SJSA1 (cell line): ENCODE measurements at regions not wholly inside any gene's neighbourhood (a gene's known extent, or its start where the extent isn't known, plus 50 kb on each side); places are given as distances from the start of the nearest gene placed in this dataset.

Experiments used
- DNase-seq, 2 experiments: peaks; one replicate each; pipeline ENCODE4 v3.0.0-alpha.2; 2015 to 2020; ENCODE audit warnings: low spot score in 2 of 2, low read depth in 1 of 2
- H3K27ac ChIP-seq: fragments of 250-450 bp; sonication (Bioruptor Pico); 2 replicates; pipeline ENCODE4 v1.5.1; 2020; ENCODE audit warnings: mild to moderate bottlenecking, moderate library complexity
- H3K27me3 ChIP-seq: fragments of 250-450 bp; sonication (Bioruptor Pico); replicated peaks from 2 replicates; pipeline ENCODE4 v1.5.1; 2020; ENCODE audit warnings: mild to moderate bottlenecking, moderate library complexity
- H3K36me3 ChIP-seq: fragments of 250-450 bp; sonication (Bioruptor Pico); 2 replicates; pipeline ENCODE4 v1.5.1; 2020; ENCODE audit warnings: mild to moderate bottlenecking
- H3K4me1 ChIP-seq: fragments of 250-450 bp; sonication (Bioruptor Pico); replicated peaks from 2 replicates; pipeline ENCODE4 v1.6.1; 2021; ENCODE audit warnings: mild to moderate bottlenecking
- H3K4me3 ChIP-seq: fragments of 250-450 bp; sonication (Bioruptor Pico); 2 replicates; pipeline ENCODE4 v1.5.1; 2020; ENCODE audit warnings: mild to moderate bottlenecking
- H3K9me3 ChIP-seq: fragments of 250-450 bp; sonication (Bioruptor Pico); replicated peaks from 2 replicates; pipeline ENCODE4 v1.5.1; 2020; ENCODE audit warnings: mild to moderate bottlenecking

GRCh38 chr16:86052115-86052670 lies 153.2 kb downstream of the IRF8 start:
- no peaks in the 10 kb centered on the region for H3K4me1 ChIP-seq

DNA sequence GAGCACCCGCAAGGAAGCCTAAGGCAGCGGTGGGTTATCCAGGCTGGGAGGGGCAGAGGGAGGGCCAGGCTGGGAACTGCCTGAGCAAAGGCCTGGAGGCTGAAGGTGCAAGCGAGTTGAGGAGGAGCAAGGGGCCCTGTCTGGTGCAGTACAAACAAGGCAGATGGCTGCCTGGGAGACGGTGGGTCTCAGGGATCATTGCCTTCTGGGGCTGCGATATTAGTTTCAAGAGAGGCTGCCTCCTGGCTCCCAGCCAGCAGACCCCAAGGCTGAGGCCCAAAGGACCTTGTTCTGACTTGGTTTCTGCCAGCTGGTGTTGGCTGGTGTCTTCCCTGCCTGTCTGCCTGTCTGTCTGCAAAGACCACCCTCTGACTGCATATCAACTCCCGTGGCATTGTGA lies 154.0 kb downstream of the IRF8 start:
- Histone ChIP-seq H3K4me1 (no peaks in the 10 kb centered on the region), H3K9me3 (no peaks in the 10 kb centered on the region), H3K27me3 (0 out of 2 replicates have a peak, but pooled peaks cover 2% of the 10 kb centered on the region), H3K4me3 (no peak overlapping the region), H3K36me3 (no peaks in the 10 kb centered on the region), H3K27ac (no peak overlapping the region)
- no peak for DNase-seq

More at GRCh38 chr16:86052115-86052670, 153.2 kb downstream of the IRF8 start:
- Histone ChIP-seq H3K4me3 (no peak overlapping the region), H3K27me3 (0 out of 2 replicates have a peak, but pooled peaks cover 2% of the 10 kb centered on the region), H3K9me3 (no peaks in the 10 kb centered on the region), H3K27ac (no peak overlapping the region), H3K36me3 (no peaks in the 10 kb centered on the region)
- DNase-seq: no peak

- H3K27ac ChIP-seq: no peak overlapping the region
- H3K4me1 ChIP-seq: no peaks in the 10 kb centered on the region
- no peaks in the 10 kb centered on the region for H3K36me3 ChIP-seq
- H3K9me3 ChIP-seq: no peaks in the 10 kb centered on the region
- no peak for DNase-seq
- no peaks in the 10 kb centered on the region for H3K27me3 ChIP-seq
- H3K4me3 ChIP-seq: no peak overlapping the region
Measured at GRCh38 chr16:86059253-86060171, 160.6 kb downstream of the IRF8 start.

- Histone ChIP-seq H3K9me3 (no peaks in the 10 kb centered on the region), H3K36me3 (no peaks in the 10 kb centered on the region), H3K27ac (no peak overlapping the region), H3K4me3 (no peak overlapping the region), H3K27me3 (no peaks in the 10 kb centered on the region), H3K4me1 (no peaks in the 10 kb centered on the region)
- no peak for DNase-seq
Measured at GRCh38 chr16:86060381-86061317, 161.7 kb downstream of the IRF8 start.

GRCh38 chr16:86061318-86061695 lies 162.3 kb downstream of the IRF8 start:
- H3K27ac ChIP-seq: no peak overlapping the region
- H3K36me3 ChIP-seq: no peaks in the 10 kb centered on the region
- no peak for DNase-seq
- no peaks in the 10 kb centered on the region for H3K4me1 ChIP-seq
- no peak overlapping the region for H3K4me3 ChIP-seq
- H3K9me3 ChIP-seq: no peaks in the 10 kb centered on the region
- no peaks in the 10 kb centered on the region for H3K27me3 ChIP-seq

DNA sequence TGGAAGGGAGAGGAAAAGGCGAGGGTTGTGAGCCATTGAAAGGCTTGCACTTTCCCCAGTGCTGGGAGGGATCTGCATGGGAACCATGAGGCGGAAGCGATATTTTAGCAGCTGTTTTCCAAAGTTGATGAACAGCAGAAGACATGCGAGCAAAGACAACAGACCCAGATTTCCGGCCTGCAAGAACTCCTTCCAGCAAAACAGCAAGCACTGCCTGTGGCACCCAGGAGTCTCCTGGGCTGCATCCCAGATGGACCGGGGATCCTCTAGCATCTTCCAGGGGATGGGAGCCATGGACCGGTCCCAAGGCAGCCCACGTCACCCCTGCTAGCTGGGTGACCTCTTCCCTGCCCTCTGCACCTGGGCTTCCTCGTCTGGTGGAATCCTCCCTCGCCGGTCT lies 162.8 kb downstream of the IRF8 start:
- Histone ChIP-seq H3K36me3 (no peaks in the 10 kb centered on the region), H3K27ac (no peak overlapping the region), H3K9me3 (no peaks in the 10 kb centered on the region), H3K4me1 (no peaks in the 10 kb centered on the region), H3K27me3 (no peaks in the 10 kb centered on the region), H3K4me3 (no peak overlapping the region)
- DNase-seq: no peak

- Histone ChIP-seq H3K9me3 (no peaks in the 10 kb centered on the region), H3K27me3 (no peaks in the 10 kb centered on the region), H3K36me3 (no peaks in the 10 kb centered on the region), H3K4me1 (no peaks in the 10 kb centered on the region), H3K27ac (no peak overlapping the region), H3K4me3 (no peak overlapping the region)
- DNase-seq: no peak
Measured at GRCh38 chr16:86062271-86062965, 163.5 kb downstream of the IRF8 start.

DNA sequence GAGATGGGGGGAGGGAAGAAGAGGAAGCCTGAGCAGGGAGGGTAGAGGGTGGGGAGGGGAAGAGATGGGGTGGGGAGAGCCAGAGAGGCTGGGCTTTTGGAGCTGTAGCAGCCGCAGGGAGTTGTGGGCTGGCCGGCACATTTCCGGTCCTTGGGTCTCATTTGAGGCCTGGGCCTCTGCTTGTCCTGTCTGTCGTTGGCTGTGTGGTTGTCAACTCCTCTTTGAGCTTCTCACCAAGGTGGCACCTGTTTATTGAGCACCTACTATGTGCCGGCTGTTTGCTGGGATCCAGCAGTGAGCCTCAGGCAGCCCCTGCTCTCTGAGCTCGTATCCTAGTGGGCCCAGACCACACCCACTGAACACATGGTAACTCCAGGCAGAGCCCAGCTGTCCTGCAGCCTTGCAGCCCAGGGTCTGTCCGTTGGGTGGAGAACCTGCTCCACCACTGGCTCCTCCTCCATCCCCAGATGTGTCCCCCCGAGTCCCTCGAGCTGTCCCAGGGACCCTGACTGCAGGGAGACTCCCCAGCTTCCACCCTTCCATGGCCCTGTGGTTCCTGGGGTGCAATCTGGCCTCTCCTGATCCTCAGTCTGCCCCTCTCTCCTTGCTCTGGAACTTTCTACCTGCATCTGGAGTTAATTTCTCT lies 164.9 kb downstream of the IRF8 start:
- no peaks in the 10 kb centered on the region for H3K27me3 ChIP-seq
- H3K9me3 ChIP-seq: no peaks in the 10 kb centered on the region
- H3K4me3 ChIP-seq: no peak overlapping the region

DNA sequence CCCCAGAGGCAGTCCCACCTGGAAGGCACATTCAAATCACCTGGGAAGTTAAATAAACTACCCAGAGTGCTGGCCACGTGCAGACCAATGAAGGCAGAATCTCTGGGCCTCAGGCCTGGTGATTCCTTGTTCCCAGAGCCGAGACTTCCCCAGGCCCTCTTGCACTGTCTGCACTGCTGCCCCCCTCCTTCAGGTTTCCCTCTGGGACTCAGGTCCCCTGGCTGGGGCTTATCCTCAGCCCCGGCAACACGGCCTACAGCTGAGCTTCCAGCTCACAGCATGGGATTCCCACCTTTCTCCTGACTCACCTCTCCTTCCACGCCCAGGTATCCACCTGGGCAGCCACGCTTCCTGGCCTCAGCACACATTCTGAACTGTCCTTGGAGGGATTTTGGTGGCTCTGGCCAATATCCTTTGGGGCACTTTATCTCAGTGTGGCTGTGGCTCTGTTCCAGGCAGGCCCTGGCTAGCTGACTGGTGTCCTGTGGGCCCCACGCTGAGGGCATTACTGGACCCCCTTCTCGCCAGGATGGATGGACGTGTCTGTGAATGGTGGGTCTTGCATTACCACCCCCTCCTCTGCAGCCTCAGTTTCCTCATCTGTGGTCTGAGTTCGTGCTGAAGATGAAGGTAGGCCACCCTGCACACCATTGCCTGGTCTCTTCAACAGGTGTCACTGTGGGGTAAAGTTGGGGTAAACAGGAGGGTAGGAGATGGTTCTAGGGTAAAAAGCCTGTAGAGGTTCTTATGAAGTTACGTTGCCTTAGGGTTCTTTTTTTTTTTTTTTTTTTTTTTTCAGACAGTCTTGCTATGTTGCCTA lies 165.7 kb downstream of the IRF8 start:
- H3K4me3 ChIP-seq: no peak overlapping the region
- DNase-seq: no peak
- H3K36me3 ChIP-seq: no peaks in the 10 kb centered on the region
- no peaks in the 10 kb centered on the region for H3K9me3 ChIP-seq
- no peaks in the 10 kb centered on the region for H3K27me3 ChIP-seq
- no peaks in the 10 kb centered on the region for H3K4me1 ChIP-seq
- H3K27ac ChIP-seq: no peak overlapping the region

More for the DNA sequence above, 164.9 kb downstream of the IRF8 start:
- H3K36me3 ChIP-seq: no peaks in the 10 kb centered on the region
- no peak overlapping the region for H3K27ac ChIP-seq
- no peak for DNase-seq
- no peaks in the 10 kb centered on the region for H3K4me1 ChIP-seq

GRCh38 chr16:86065711-86066110 lies 166.7 kb downstream of the IRF8 start:
- DNase-seq: no peak
- H3K27me3 ChIP-seq: no peaks in the 10 kb centered on the region
- no peaks in the 10 kb centered on the region for H3K4me1 ChIP-seq
- no peak overlapping the region for H3K4me3 ChIP-seq
- no peaks in the 10 kb centered on the region for H3K9me3 ChIP-seq
- H3K36me3 ChIP-seq: no peaks in the 10 kb centered on the region
- H3K27ac ChIP-seq: no peak overlapping the region

DNA sequence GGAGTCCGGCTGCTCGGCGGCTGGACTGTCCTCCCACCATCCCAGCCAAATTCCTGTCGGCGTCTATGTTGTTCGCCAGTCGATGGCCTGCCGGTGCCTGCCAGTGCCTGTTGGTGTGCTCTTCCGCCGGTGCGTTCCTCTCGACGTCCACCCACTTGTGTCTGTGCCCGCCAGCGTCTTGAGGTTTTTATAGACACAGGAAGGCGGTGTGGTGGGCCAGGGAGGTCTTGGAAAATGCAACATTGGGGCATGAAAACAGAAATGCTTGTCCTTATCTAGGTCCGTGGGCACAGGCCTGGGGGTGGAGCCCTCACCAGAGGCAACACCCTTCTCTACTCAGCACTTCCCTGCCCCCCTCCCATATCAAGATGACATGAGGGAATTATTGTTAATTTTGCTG lies 167.8 kb downstream of the IRF8 start:
- Histone ChIP-seq H3K9me3 (no peaks in the 10 kb centered on the region), H3K36me3 (no peaks in the 10 kb centered on the region), H3K4me1 (peaks cover under 1% of the 10 kb centered on the region; the same call in 1 of the 2 replicates), H3K27me3 (no peaks in the 10 kb centered on the region), H3K4me3 (no peak overlapping the region), H3K27ac (no peak overlapping the region)
- DNase-seq: no peak

GRCh38 chr16:86067516-86067915 lies 168.6 kb downstream of the IRF8 start:
- Histone ChIP-seq H3K9me3 (no peaks in the 10 kb centered on the region), H3K27me3 (no peaks in the 10 kb centered on the region), H3K27ac (no peak overlapping the region), H3K4me3 (no peak overlapping the region), H3K36me3 (no peaks in the 10 kb centered on the region), H3K4me1 (peaks cover 8% of the 10 kb centered on the region)
- no peak for DNase-seq
